ENCODE measurements at regions not wholly inside any gene's neighbourhood (a gene's known extent, or its start where the extent isn't known, plus 50 kb on each side); places are given as distances from the start of the nearest gene placed in this dataset.

DNA sequence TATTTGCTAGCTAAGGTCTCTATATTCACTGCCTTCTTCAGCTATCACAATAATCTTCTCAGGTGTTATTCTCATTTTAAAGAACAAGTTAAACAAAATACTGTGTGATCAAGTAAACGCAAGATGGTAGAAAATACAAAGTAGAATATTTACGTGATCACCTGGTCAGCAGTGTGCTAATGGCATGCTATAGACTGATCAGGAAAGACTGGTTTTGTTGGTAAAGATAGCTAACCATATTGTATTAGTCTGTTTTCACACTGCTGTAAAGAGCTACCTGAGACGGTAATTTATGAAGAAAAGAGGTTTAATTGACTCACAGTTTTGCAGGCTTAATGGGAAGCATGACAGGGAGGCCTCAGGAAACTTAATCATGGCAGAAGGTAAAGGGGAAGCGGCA is 50.4 kb downstream of the ZBTB38 start:
- peaks cover 0 to 44% (median 0%) of the 10 kb centered on the region in 4 donors for H3K36me3 ChIP-seq
- no peak for TF ChIP-seq POLR2AphosphoS5 (IDR thresholded peaks at IDR 0.05)
- no peak for TF ChIP-seq EP300 (IDR thresholded peaks at IDR 0.05)
- TF ChIP-seq, protein P1, sequence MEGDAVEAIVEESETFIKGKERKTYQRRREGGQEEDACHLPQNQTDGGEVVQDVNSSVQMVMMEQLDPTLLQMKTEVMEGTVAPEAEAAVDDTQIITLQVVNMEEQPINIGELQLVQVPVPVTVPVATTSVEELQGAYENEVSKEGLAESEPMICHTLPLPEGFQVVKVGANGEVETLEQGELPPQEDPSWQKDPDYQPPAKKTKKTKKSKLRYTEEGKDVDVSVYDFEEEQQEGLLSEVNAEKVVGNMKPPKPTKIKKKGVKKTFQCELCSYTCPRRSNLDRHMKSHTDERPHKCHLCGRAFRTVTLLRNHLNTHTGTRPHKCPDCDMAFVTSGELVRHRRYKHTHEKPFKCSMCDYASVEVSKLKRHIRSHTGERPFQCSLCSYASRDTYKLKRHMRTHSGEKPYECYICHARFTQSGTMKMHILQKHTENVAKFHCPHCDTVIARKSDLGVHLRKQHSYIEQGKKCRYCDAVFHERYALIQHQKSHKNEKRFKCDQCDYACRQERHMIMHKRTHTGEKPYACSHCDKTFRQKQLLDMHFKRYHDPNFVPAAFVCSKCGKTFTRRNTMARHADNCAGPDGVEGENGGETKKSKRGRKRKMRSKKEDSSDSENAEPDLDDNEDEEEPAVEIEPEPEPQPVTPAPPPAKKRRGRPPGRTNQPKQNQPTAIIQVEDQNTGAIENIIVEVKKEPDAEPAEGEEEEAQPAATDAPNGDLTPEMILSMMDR (IDR thresholded peaks at IDR 0.05): no peak
- TF ChIP-seq POLR2A (IDR thresholded peaks at IDR 0.05): no peak
- intact Hi-C loops (cut with DNase I): no loop called here
- H3K27ac ChIP-seq: peak overlapping the region in 3 of 4 donors; percentile 6 to 39 (median 22)
- peaks cover 0 to 87% (median 80%) of the 10 kb centered on the region in 4 donors for H3K4me1 ChIP-seq
- 84 to 96% methylated on average over 4 of the region's 4 CpGs for whole genome bisulfite sequencing, 2 donors
- DNase-seq: no peak
- no peaks in the 10 kb centered on the region for H3K9me3 ChIP-seq
- no peaks in the 10 kb centered on the region for H3K27me3 ChIP-seq
- no peak overlapping the region for H3K4me3 ChIP-seq

DNA sequence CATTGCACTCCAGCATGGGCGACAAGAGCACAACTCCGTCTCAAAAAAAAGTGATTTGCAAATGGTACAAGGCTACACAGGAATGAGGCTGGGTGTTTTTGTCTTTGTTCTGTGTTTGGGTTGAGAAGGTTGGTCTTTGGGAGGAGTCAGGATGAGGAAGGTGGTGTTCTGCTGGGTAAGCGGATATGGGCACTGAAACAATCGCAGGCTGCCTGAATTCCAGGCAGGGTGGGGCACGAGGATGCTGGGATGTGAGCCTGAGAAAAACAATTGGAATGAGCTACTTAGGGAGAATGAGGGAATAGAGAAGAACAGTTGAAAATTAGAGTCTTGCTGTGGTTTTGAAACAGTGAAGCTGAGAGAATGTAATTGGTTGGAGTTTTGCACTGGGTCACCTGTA is 51.6 kb downstream of the ZBTB38 start:
- no peaks in the 10 kb centered on the region for H3K9me3 ChIP-seq
- H3K27ac ChIP-seq: peak overlapping the region; percentile 22 to 96 (median 66)
- TF ChIP-seq, protein P1 (IDR thresholded peaks at IDR 0.05): no peak
- TF ChIP-seq POLR2AphosphoS5 (IDR thresholded peaks at IDR 0.05) (peak in 1 of 4 donors; percentile 12), POLR2A (IDR thresholded peaks at IDR 0.05) (no peak), EP300 (IDR thresholded peaks at IDR 0.05) (no peak)
- no peaks in the 10 kb centered on the region for H3K27me3 ChIP-seq
- DNase-seq: no peak
- peaks cover 0 to 35% (median 0%) of the 10 kb centered on the region in 4 donors for H3K36me3 ChIP-seq
- no peak overlapping the region for H3K4me3 ChIP-seq
- WGBS, 2 donors: 77 to 87% methylated on average over 5 of the region's 5 CpGs
- intact Hi-C loops (cut with DNase I): no loop called here
- H3K4me1 ChIP-seq: peaks cover 0 to 87% (median 79%) of the 10 kb centered on the region in 4 donors

GRCh38 chr3:141421186-141421585 is 52.9 kb downstream of the ZBTB38 start:
- WGBS, 2 donors: 93 to 96% methylated on average over 2 of the region's 2 CpGs
- DNase-seq: no peak
- intact Hi-C loops (cut with DNase I): no loop called here
- H3K4me3 ChIP-seq: no peak overlapping the region
- peaks cover 0 to 24% (median 0%) of the 10 kb centered on the region in 4 donors for H3K36me3 ChIP-seq
- TF ChIP-seq POLR2A (IDR thresholded peaks at IDR 0.05) (no peak), EP300 (IDR thresholded peaks at IDR 0.05) (no peak), POLR2AphosphoS5 (IDR thresholded peaks at IDR 0.05) (no peak)
- TF ChIP-seq, protein P1 (IDR thresholded peaks at IDR 0.05): no peak
- peak overlapping the region; percentile 20 to 96 (median 58) for H3K27ac ChIP-seq
- no peaks in the 10 kb centered on the region for H3K9me3 ChIP-seq
- H3K4me1 ChIP-seq: peaks cover 0 to 87% (median 79%) of the 10 kb centered on the region in 4 donors
- H3K27me3 ChIP-seq: no peaks in the 10 kb centered on the region

GRCh38 chr3:141421639-141422319 is 53.5 kb downstream of the ZBTB38 start:
- no peak overlapping the region for H3K4me3 ChIP-seq
- H3K36me3 ChIP-seq: peaks cover 0 to 21% (median 0%) of the 10 kb centered on the region in 4 donors
- WGBS, 2 donors: 81 to 94% methylated on average over 5 of the region's 5 CpGs
- DNase-seq: no peak
- peaks cover 0 to 87% (median 79%) of the 10 kb centered on the region in 4 donors for H3K4me1 ChIP-seq
- intact Hi-C loops (cut with DNase I): no loop called here
- no peaks in the 10 kb centered on the region for H3K27me3 ChIP-seq
- H3K27ac ChIP-seq: peak overlapping the region; percentile 20 to 96 (median 58)
- H3K9me3 ChIP-seq: no peaks in the 10 kb centered on the region
- no peak for TF ChIP-seq POLR2AphosphoS5 (IDR thresholded peaks at IDR 0.05)

DNA sequence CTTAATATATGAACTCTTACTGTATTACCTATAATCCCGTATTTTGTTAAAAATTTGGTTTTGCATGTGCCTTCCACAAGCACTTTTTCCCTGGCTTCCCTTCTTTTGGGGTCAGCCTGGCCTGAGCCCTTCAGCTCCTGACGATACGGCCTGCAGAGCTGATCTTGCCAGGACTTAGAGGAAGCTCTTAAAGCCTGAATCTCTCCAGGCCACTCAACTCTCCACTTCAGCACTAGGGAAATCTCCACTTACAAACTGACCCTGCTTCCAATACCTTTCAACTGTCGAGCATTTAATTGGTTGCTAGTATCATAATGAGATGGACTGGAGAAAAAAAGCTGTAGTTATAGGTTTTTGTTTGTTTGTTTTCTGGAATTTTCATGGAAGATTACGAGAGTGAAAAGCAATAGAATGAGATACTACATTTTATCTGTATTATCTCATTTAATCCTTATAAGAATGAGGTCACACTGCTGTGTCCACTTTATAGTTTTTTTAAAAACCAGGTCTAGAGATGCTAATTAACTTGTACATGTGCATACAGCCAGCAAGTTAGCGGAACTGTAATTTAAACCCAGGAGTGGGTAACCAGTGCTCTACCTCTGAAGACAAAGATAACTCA is 54.8 kb downstream of the ZBTB38 start:
- intact Hi-C loops (cut with DNase I): no loop called here
- no peaks in the 10 kb centered on the region for H3K27me3 ChIP-seq
- DNase-seq: no peak
- whole genome bisulfite sequencing, 2 donors: 84 to 86% methylated on average over 6 of the region's 6 CpGs
- H3K27ac ChIP-seq: peak overlapping the region; percentile 21 to 96 (median 59)
- TF ChIP-seq, protein P1 (IDR thresholded peaks at IDR 0.05): no peak
- TF ChIP-seq POLR2AphosphoS5 (IDR thresholded peaks at IDR 0.05) (no peak), EP300 (IDR thresholded peaks at IDR 0.05) (no peak), POLR2A (IDR thresholded peaks at IDR 0.05) (no peak)
- peaks cover 0 to 92% (median 87%) of the 10 kb centered on the region in 4 donors for H3K4me1 ChIP-seq
- no peaks in the 10 kb centered on the region for H3K9me3 ChIP-seq
- peaks cover 0 to 14% (median 0%) of the 10 kb centered on the region in 4 donors for H3K36me3 ChIP-seq
- no peak overlapping the region for H3K4me3 ChIP-seq
